C4-2B (cell line): ENCODE measurements at regions not wholly inside any gene's neighbourhood (a gene's known extent, or its start where the extent isn't known, plus 50 kb on each side); places are given as distances from the start of the nearest gene placed in this dataset.

Experiments
- CTCF ChIP-seq: fragments of 450-650 bp; conservative IDR thresholded peaks from 2 replicates; pipeline ENCODE4 v1.5.1; 2017; ENCODE audit warnings: mild to moderate bottlenecking
- ZFX ChIP-seq: fragments of 450-650 bp; IDR thresholded peaks from 2 replicates; pipeline ENCODE4 v1.6.1; 2017

GRCh38 chr14:36052063-36052462 lies 124.5 kb downstream of the PTCSC3 start:
- no peak for TF ChIP-seq CTCF
- no peak for TF ChIP-seq ZFX
